Activated T-helper 1 cell treated with anti-CD3 and anti-CD28 coated beads, Interleukin-2, amount 50 U/mL, for 16 hours (primary cell): ENCODE measurements at regions not wholly inside any gene's neighbourhood (a gene's known extent, or its start where the extent isn't known, plus 50 kb on each side); places are given as distances from the start of the nearest gene placed in this dataset.

Experiments used
- DNase-seq, 2 donors: peaks; one replicate each; pipeline ENCODE4 v3.0.0-alpha.2; 2020; ENCODE audit warnings: low read depth in 1 of 2, low spot score in 1 of 2

- DNase-seq: no peak
Measured at GRCh38 chrX:13266641-13267345, 53.1 kb downstream of the ATXN3L start.

- DNase-seq: no peak
Measured at GRCh38 chrX:13265549-13266132, 54.2 kb downstream of the ATXN3L start.

DNA sequence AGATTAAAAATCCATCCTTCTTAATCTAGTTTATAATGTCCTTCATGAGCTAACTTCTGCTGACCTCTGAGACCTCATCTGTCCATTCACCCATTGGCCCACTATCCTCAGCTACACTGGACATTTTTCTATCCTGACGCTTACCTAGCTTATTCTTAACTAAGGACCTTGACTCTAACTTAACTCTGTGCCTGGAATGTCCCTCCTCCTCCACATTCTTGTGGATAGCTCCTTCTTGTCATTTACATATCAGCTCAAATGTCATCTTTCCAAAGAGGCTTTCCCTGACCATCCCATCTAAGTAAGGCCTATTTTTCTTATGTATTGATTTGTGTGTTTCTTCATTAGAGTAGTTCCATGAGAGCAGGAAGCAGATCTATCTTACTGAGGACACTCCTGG, 54.7 kb downstream of the ATXN3L start:
- no peak for DNase-seq

GRCh38 chrX:13263560-13264251, 56.1 kb downstream of the ATXN3L start:
- no peak for DNase-seq

GRCh38 chrX:13261348-13261747, 58.5 kb downstream of the ATXN3L start:
- DNase-seq: no peak

DNA sequence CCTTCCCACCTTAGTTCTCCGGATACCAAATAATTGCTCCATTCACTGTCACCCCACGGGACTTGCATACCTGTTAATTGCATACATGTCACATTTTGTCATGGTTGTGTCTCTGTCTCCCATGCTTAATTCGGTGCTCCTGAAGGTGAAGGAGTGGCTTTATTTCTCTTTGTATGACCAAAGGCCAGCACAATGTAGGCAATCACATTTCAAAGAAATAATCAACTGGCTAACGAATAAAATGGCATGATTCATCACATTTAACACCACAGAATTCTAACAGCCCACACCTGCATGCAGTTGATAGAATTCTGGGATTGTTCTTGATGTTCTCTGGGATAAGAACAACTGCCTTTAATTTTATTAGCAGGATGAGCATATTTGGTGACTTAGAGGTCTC, 59.3 kb downstream of the ATXN3L start:
- no peak for DNase-seq

GRCh38 chrX:13258725-13259124, 61.1 kb downstream of the ATXN3L start:
- DNase-seq: no peak

DNA sequence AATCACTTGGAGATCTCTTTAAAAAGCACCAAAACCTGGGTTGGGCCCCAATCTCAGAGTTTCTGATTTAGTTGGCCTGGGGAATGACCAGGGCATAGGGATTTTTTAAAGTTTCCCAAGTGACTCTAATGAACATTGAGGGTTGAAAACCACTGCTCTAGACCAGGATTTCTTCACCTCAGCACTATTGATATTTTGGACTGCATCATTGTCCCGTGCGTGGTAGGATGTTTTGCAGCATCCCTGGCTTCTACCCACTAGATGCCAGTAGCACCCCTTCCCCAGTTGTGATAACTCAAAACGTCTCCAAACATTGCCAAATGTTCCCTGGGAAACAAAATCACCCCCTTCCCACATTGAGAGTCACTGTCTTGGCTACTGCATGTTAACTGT, 61.8 kb downstream of the ATXN3L start:
- no peak for DNase-seq

DNA sequence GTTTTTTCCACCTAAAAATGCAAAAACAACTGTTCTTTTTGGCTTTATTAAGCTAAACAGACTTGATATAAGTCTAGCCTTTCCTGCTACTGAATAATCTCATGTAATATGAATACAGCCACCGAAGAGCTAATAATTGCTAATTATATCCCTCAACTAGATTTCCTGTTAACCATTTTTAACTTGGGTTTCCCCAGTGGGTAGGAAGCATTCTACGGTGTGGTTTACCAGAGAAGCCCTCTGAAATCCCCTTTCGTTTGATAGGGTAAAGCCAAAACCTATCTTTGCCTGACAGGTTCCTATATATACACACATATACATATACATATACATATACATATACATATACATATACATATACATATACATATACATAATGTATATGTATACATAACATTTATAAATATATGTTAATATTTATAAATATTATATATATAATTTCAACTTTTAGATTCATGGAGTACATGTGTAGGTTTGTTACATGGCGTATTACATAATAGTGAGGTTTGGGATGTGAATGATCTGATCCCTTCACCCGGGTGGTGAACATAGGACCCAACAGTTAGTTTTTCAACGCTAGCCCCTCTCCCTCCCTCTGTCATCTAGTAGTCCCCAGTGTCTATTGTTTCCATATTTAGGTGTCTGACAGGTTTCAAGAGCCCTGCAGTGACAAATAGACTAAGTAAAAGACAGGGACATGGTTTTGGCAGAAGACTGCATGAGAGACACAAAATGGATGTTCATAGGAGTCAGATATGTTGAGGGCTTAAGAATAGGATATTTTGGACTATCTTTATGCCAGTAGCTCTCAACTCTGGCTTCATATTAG, 62.4 kb downstream of the ATXN3L start:
- DNase-seq: no peak

GRCh38 chrX:13256603-13257002, 63.2 kb downstream of the ATXN3L start:
- no peak for DNase-seq

GRCh38 chrX:13254870-13255269, 65.0 kb downstream of the ATXN3L start:
- no peak for DNase-seq

DNA sequence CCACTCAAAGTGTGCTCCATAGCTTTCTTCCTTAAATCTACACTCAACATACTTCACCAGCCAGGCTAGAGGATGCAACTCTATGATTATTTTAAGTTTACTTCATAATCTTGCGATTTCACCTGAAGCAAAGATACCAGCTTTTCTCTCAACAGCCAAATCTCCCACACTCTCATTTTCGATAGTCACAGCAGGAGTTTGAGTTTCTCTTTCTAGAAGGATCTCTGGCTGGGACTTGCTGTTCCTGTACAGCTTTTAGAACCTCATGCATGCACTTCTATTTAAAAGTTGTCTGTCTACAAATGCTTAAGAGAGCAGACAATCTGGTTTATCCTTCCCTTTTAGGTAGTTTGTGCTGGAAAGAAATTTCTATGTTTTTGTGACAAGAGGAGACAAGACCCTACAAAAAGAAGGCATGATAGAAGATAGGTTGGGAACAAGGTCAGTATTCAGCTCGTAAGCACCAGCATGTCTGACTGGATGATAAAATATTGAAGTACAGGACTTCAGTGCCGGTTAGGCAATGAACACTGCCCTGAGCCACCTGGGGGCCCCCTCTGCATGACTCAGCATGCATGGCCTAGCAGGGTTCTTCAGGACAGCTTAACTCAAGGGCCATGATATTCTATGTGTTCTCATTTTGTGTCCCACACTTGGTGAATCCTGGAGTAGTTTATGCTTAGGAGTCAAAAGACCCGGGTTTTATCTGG, 65.6 kb downstream of the ATXN3L start:
- DNase-seq: no peak

GRCh38 chrX:13253223-13253622, 66.6 kb downstream of the ATXN3L start:
- no peak for DNase-seq

GRCh38 chrX:13252726-13253125, 67.1 kb downstream of the ATXN3L start:
- no peak for DNase-seq

DNA sequence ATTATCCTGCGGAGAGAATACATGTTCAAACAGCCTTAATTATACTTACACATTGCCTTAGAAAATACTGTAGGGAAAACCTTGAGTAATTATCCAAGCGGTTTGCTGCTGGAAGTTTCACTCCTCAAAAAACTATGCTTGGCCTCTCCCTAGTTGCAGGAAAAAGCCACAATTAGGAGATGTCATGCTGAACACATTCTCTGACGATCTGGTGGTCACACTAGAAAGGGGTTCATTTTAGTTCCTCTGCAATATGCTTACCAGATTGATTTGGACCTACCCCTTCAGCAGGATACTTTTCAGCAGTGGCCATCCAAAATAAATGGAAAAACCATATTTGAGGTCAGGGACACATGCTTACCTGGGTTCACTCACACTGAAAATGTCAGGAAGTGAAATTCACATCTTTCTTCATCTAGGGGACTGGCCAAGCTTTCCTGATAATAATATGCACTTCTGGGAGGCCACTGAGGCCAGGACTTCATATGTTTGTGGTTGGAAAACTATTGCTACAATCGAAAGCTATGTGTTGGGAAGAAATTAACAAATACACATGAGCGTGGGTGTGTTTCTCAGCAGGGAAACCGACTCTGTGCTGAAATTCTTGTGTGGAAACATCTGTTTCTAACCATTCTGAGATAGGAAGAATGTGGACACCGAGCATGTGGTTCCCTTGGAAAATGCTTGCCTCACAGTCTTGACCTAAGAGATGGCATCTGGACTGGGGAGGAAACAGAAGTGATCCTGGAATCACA, 68.8 kb downstream of the ATXN3L start:
- no peak for DNase-seq

- no peak for DNase-seq
Measured at GRCh38 chrX:13248867-13249486, 70.9 kb downstream of the ATXN3L start.

DNA sequence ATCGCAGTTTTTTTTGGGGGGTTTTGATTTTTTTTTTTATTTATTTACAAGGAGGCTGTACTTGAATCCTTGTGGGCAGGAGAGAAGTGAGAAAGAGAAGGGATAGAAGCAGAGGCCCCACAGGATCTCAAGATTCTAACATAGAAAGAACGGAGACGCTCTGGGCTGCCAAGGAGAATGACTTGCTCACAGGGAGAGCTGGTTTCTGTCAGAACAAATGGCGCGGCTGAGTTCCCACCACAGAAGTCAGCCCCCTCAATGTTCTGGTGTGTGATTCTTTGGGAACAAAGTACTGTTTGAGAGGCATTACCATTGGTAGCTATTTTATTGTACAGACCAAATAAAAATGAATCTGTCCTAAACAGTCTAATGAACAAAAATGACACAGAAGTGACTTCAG, 80.6 kb downstream of the ATXN3L start:
- no peak for DNase-seq

DNA sequence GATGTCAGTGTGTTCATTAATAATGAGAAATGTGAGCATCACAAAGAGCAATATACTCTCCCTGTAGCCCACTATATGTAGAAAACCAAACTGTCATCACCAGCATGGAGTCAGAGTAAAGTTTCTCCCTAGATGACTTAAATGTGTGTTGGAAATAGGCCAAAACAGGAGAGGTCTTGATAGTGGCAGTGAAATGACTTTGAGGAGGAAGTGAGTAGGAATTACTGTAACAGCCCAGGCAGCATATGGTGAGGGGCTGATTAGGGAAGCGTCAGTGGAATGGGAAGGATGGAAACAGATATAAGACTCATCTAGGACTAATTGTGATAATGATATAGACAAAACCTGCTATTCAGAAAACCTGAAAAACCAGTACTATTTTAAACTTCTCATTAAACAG, 83.9 kb downstream of the ATXN3L start:
- DNase-seq: no peak

- DNase-seq: no peak
Measured at GRCh38 chrX:13232484-13232883, 87.4 kb downstream of the ATXN3L start.

- no peak for DNase-seq
Measured at GRCh38 chrX:13226214-13226613, 93.6 kb downstream of the ATXN3L start.
